ENCODE measurements at regions not wholly inside any gene's neighbourhood (a gene's known extent, or its start where the extent isn't known, plus 50 kb on each side); places are given as distances from the start of the nearest gene placed in this dataset.

GRCh38 chr9:99464568-99464967, 242.5 kb downstream of the SEC61B start:
- peaks cover 2% of the 10 kb centered on the region for H3K36me3 Mint-ChIP-seq (ENCODE audit: low read depth)

DNA sequence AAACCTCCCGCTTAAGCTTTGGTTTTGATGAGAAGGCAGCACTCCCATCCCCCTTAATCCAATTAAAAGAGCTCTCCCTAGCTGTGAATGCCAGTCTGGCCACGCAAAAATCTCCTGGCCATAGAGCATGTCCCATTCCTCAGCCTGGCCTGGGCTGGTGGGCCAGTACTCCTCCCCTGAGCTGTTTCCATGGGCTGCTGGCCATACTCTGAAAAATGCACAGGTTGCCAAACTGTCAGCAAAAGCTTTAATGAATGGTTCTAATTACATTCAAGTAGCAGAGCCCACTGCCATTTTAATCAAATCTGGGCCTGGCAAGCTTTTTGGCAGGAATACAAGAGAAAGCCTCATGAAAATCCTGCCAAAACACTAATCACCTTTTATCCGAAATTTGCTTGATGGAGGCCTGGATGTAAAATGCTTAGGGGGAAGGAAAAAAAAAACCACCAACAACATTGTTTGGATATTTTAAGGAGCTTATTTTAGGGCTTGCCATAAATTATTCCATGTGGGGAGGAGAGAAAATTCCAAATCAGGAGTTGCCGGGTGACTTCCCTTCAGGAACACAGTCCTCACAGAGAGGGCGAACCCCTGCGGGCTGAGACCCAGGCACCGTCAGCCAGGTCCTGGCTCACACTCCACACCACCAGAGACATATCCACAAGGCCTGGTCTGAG, 243.3 kb downstream of the SEC61B start:
- no peaks in the 10 kb centered on the region for H3K4me1 Mint-ChIP-seq (ENCODE audit: low read depth)
- no peak overlapping the region for H3K27ac Mint-ChIP-seq (ENCODE audit: unreplicated experiment)
- H3K36me3 Mint-ChIP-seq (ENCODE audit: low read depth), result peaks cover 2% of the 10 kb centered on the region
- H3K27me3 Mint-ChIP-seq (ENCODE audit: low read depth), result no peaks in the 10 kb centered on the region
- TF ChIP-seq, protein P1, sequence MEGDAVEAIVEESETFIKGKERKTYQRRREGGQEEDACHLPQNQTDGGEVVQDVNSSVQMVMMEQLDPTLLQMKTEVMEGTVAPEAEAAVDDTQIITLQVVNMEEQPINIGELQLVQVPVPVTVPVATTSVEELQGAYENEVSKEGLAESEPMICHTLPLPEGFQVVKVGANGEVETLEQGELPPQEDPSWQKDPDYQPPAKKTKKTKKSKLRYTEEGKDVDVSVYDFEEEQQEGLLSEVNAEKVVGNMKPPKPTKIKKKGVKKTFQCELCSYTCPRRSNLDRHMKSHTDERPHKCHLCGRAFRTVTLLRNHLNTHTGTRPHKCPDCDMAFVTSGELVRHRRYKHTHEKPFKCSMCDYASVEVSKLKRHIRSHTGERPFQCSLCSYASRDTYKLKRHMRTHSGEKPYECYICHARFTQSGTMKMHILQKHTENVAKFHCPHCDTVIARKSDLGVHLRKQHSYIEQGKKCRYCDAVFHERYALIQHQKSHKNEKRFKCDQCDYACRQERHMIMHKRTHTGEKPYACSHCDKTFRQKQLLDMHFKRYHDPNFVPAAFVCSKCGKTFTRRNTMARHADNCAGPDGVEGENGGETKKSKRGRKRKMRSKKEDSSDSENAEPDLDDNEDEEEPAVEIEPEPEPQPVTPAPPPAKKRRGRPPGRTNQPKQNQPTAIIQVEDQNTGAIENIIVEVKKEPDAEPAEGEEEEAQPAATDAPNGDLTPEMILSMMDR (IDR thresholded peaks at IDR 0.05), result no peak
- no peak overlapping the region for H3K4me3 Mint-ChIP-seq (ENCODE audit: unreplicated experiment)
- DNase-seq (ENCODE audit: low spot score), result no peak
- peaks cover 2% of the 10 kb centered on the region for H3K9me3 Mint-ChIP-seq (ENCODE audit: low read depth)

More at GRCh38 chr9:99464568-99464967, 242.5 kb downstream of the SEC61B start:
- Mint-ChIP-seq H3K4me1 (ENCODE audit: low read depth) (no peaks in the 10 kb centered on the region), H3K27ac (ENCODE audit: unreplicated experiment) (no peak overlapping the region), H3K4me3 (ENCODE audit: unreplicated experiment) (no peak overlapping the region), H3K27me3 (ENCODE audit: low read depth) (no peaks in the 10 kb centered on the region), H3K9me3 (ENCODE audit: low read depth) (peaks cover 2% of the 10 kb centered on the region)
- TF ChIP-seq, protein P1 (IDR thresholded peaks at IDR 0.05), result no peak
- no peak for DNase-seq (ENCODE audit: low spot score)

GRCh38 chr9:99466104-99466503, 244.0 kb downstream of the SEC61B start:
- H3K27ac Mint-ChIP-seq (ENCODE audit: unreplicated experiment), result no peak overlapping the region
- TF ChIP-seq, protein P1 (IDR thresholded peaks at IDR 0.05), result no peak
- H3K27me3 Mint-ChIP-seq (ENCODE audit: low read depth), result no peaks in the 10 kb centered on the region
- peaks cover 2% of the 10 kb centered on the region for H3K9me3 Mint-ChIP-seq (ENCODE audit: low read depth)
- H3K36me3 Mint-ChIP-seq (ENCODE audit: low read depth), result peaks cover 2% of the 10 kb centered on the region
- no peak overlapping the region for H3K4me3 Mint-ChIP-seq (ENCODE audit: unreplicated experiment)
- no peaks in the 10 kb centered on the region for H3K4me1 Mint-ChIP-seq (ENCODE audit: low read depth)
- no peak for DNase-seq (ENCODE audit: low spot score)

GRCh38 chr9:99466781-99467180, 244.7 kb downstream of the SEC61B start:
- Mint-ChIP-seq H3K4me3 (ENCODE audit: unreplicated experiment) (no peak overlapping the region), H3K27ac (ENCODE audit: unreplicated experiment) (no peak overlapping the region), H3K27me3 (ENCODE audit: low read depth) (no peaks in the 10 kb centered on the region), H3K4me1 (ENCODE audit: low read depth) (no peaks in the 10 kb centered on the region), H3K9me3 (ENCODE audit: low read depth) (peaks cover 2% of the 10 kb centered on the region), H3K36me3 (ENCODE audit: low read depth) (peaks cover 2% of the 10 kb centered on the region)
- DNase-seq (ENCODE audit: low spot score), result no peak
- TF ChIP-seq, protein P1 (IDR thresholded peaks at IDR 0.05), result no peak

DNA sequence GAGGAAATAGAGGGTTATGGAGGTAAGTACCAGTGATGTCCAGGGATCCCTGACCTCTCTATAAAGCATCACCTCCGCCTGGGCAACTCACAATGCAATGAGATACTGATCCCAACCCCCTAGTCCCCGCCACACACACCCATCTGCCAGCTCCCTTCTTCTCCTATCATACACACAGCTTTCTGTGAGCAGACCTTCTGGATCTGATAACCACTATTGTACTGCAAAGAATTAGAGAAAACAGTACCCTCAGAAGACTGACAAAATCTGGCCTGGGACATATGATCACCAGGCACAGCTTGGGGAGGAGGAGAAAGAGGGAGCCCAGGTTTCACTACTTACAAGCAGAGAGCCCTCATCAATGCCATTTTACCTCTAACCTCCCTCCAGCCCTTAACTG, 249.0 kb downstream of the SEC61B start:
- H3K36me3 Mint-ChIP-seq (ENCODE audit: low read depth), result peaks cover 2% of the 10 kb centered on the region

More for the DNA sequence above, 249.0 kb downstream of the SEC61B start:
- DNase-seq (ENCODE audit: low spot score), result no peak
- peaks cover 2% of the 10 kb centered on the region for H3K9me3 Mint-ChIP-seq (ENCODE audit: low read depth)
- no peaks in the 10 kb centered on the region for H3K27me3 Mint-ChIP-seq (ENCODE audit: low read depth)
- H3K4me1 Mint-ChIP-seq (ENCODE audit: low read depth), result peaks cover 3% of the 10 kb centered on the region
- TF ChIP-seq, protein P1 (IDR thresholded peaks at IDR 0.05), result no peak
- no peak overlapping the region for H3K4me3 Mint-ChIP-seq (ENCODE audit: unreplicated experiment)
- no peak overlapping the region for H3K27ac Mint-ChIP-seq (ENCODE audit: unreplicated experiment)

Data from chondrocyte (in vitro differentiated cells).